ENCODE measurements at regions not wholly inside any gene's neighbourhood (a gene's known extent, or its start where the extent isn't known, plus 50 kb on each side); places are given as distances from the start of the nearest gene placed in this dataset.
"Not testable (repeated sequence)": the region's sequence is repeated elsewhere in the genome, so short reads cannot be mapped to it uniquely, and the experiment has no call there.

DNA sequence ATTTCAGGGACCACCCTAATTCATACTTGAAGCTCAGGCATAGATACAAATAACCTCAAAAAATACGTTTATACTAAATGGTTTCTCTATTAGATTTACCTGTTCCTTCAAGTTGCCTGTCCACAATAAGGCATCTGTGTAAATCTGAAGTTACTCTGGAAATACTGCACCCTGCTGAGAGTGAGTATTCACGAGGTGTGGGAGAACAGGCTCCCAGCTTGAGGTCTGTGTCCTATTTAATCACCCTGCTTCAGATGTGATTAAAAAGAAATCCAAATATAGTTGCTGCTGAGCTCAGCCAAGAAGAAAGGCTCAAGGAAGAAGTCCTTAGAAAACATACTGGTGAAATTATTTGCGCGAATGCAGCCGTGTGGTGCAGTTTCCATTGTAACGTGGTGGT lies 136.8 kb downstream of the KLF6 start:
- H3K36me3 ChIP-seq (ENCODE audit: control insufficient read depth, insufficient read depth, low read length) = no peaks in the 10 kb centered on the region
- H3K9me3 ChIP-seq (ENCODE audit: control insufficient read depth, low read length) = no peaks in the 10 kb centered on the region
- H3K4me3 ChIP-seq (ENCODE audit: extremely low read depth, insufficient read depth, low read length, poor library complexity, severe bottlenecking) = no peak overlapping the region
- H3K4me1 ChIP-seq (ENCODE audit: control insufficient read depth, insufficient read depth, low read length, poor library complexity, severe bottlenecking) = no peaks in the 10 kb centered on the region
- H3K27ac ChIP-seq (ENCODE audit: low read depth, low read length, severe bottlenecking) = no peak overlapping the region
- WGBS, 2 experiments (ENCODE audit: insufficient coverage in 2 of 2) = 91 to 96% methylated on average over 4 to 5 of the region's 6 CpGs

DNA sequence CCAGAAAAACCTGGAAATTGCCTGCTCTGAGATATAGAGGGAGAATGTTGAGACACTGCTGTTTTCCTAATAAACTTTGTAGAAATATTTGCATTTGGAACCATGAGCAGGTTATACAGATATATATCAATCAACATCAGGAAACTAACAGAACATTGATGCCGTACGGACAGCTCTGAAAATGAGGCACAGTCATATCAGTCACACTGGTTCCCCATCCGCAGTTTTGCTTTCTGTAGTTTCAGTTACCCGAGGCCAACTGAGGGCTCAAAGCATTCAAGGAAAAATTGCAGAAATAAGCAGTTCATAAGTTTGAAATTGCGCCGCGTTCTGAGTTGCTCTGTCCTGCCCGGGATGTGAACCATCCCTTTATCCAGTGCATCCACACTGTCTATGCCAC lies 137.9 kb downstream of the KLF6 start:
- 86 to 96% methylated on average over 8 of the region's 8 CpGs for WGBS, 2 experiments (ENCODE audit: insufficient coverage in 2 of 2)
- no peak overlapping the region for H3K4me3 ChIP-seq (ENCODE audit: extremely low read depth, insufficient read depth, low read length, poor library complexity, severe bottlenecking)
- no peak overlapping the region for H3K27ac ChIP-seq (ENCODE audit: low read depth, low read length, severe bottlenecking)
- no peaks in the 10 kb centered on the region for H3K36me3 ChIP-seq (ENCODE audit: control insufficient read depth, insufficient read depth, low read length)
- no peaks in the 10 kb centered on the region for H3K9me3 ChIP-seq (ENCODE audit: control insufficient read depth, low read length)
- no peaks in the 10 kb centered on the region for H3K4me1 ChIP-seq (ENCODE audit: control insufficient read depth, insufficient read depth, low read length, poor library complexity, severe bottlenecking)

GRCh38 chr10:3645406-3645805 lies 139.6 kb downstream of the KLF6 start:
- Histone ChIP-seq H3K9me3 (ENCODE audit: control insufficient read depth, low read length) (peaks cover 3% of the 10 kb centered on the region), H3K4me1 (ENCODE audit: control insufficient read depth, insufficient read depth, low read length, poor library complexity, severe bottlenecking) (no peaks in the 10 kb centered on the region), H3K4me3 (ENCODE audit: extremely low read depth, insufficient read depth, low read length, poor library complexity, severe bottlenecking) (no peak overlapping the region), H3K36me3 (ENCODE audit: control insufficient read depth, insufficient read depth, low read length) (no peaks in the 10 kb centered on the region), H3K27ac (ENCODE audit: low read depth, low read length, severe bottlenecking) (no peak overlapping the region)
- 93% methylated on average over 3 to 5 of the region's 6 CpGs for WGBS, 2 experiments (ENCODE audit: insufficient coverage in 2 of 2)

DNA sequence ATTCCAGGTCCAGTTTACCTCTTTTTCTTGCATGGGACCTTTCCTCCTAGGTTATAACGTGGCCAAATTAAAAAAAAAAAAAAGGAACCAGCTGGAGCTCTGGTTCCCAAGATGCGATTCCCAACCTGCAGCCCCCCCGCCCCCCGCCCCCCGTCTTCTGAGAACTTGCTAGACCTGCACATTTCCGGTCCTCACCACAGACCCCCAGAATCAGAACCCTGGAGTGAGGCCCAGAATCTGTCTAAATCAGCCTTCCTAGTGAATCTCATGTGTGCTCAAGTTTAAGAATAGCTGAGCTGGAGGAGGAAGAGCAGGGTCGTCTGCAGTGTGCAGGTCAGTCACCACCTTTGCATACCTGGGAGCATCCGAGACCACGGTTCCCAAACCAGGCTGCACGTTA lies 144.2 kb downstream of the KLF6 start:
- Histone ChIP-seq H3K36me3 (ENCODE audit: control insufficient read depth, insufficient read depth, low read length) (no peaks in the 10 kb centered on the region), H3K9me3 (ENCODE audit: control insufficient read depth, low read length) (peaks cover 3% of the 10 kb centered on the region)
- 87 to 93% methylated on average over 4 to 6 of the region's 10 CpGs for WGBS, 2 experiments (ENCODE audit: insufficient coverage in 2 of 2)

DNA sequence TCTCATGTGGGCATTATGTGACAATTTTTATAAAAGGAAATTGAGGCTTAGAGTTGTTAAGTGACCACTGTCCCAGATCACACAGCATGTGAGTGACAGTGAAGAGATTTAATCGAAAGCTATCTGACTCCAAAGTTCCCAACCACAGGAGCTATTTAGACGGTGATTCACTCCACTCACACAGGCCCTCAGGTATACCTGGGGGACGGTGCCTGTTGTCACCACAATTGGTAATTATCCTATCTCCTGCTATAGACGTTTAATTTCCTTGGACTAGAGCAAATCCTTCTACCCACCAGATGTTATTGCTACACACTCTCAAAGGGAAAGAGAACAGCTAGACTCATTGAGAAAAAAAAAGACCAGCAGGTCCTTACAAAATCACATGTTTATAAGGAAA lies 145.5 kb downstream of the KLF6 start:
- Histone ChIP-seq H3K27ac (ENCODE audit: low read depth, low read length, severe bottlenecking) (no peak overlapping the region), H3K9me3 (ENCODE audit: control insufficient read depth, low read length) (peaks cover 3% of the 10 kb centered on the region), H3K36me3 (ENCODE audit: control insufficient read depth, insufficient read depth, low read length) (no peaks in the 10 kb centered on the region), H3K4me3 (ENCODE audit: extremely low read depth, insufficient read depth, low read length, poor library complexity, severe bottlenecking) (no peak overlapping the region), H3K4me1 (ENCODE audit: control insufficient read depth, insufficient read depth, low read length, poor library complexity, severe bottlenecking) (no peaks in the 10 kb centered on the region)
- 86 to 93% methylated on average over 2 to 3 of the region's 4 CpGs for WGBS, 2 experiments (ENCODE audit: insufficient coverage in 2 of 2)

More for the DNA sequence above, 144.2 kb downstream of the KLF6 start:
- Histone ChIP-seq H3K4me3 (ENCODE audit: extremely low read depth, insufficient read depth, low read length, poor library complexity, severe bottlenecking) (no peak overlapping the region), H3K27ac (ENCODE audit: low read depth, low read length, severe bottlenecking) (no peak overlapping the region), H3K4me1 (ENCODE audit: control insufficient read depth, insufficient read depth, low read length, poor library complexity, severe bottlenecking) (no peaks in the 10 kb centered on the region)

DNA sequence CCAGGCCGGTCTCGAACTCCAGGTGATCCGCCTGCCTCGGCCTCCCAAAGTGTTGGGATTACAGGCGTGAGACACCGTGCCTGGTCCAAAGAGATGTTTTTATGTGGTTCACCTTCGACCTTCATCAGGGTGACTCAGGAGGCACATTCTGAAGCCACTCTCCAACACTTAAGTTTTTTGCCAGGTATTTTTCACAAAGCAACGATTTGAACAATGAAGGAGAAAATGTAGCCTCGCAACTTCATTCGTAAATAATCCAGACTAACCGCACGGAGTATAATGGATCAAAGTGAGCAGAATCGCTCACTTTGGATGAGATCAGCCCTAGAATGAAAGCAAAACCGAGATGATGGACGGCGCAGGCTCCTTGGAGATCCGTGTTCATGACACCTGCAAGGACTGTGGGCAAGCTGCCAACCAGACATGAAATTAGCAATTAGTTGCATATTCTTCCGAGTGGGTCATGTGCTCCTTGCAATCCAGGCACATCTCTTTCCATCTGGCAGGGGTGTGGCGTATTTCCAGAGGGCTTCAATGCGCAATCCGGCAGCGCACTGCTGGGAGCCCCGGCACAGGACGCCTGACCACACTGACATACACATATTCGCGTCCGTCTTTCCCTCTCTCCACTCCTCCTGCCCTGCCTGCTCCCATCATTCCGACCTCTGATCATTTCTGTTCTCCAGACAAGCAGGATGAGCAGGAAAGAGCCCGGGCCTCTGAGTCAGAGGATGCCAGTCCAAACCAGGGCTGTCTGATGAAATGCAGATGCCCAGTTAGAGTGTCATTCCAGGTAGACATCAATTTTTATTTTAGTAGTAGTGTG lies 148.4 kb downstream of the KLF6 start:
- Histone ChIP-seq H3K9me3 (ENCODE audit: control insufficient read depth, low read length) (peaks cover 1% of the 10 kb centered on the region), H3K27ac (ENCODE audit: low read depth, low read length, severe bottlenecking) (no peak overlapping the region), H3K4me1 (ENCODE audit: control insufficient read depth, insufficient read depth, low read length, poor library complexity, severe bottlenecking) (no peaks in the 10 kb centered on the region), H3K36me3 (ENCODE audit: control insufficient read depth, insufficient read depth, low read length) (no peaks in the 10 kb centered on the region), H3K4me3 (ENCODE audit: extremely low read depth, insufficient read depth, low read length, poor library complexity, severe bottlenecking) (no peak overlapping the region)
- 92 to 96% methylated on average over 24 to 29 of the region's 29 CpGs for WGBS, 2 experiments (ENCODE audit: insufficient coverage in 2 of 2)

GRCh38 chr10:3635697-3636096 lies 149.3 kb downstream of the KLF6 start:
- H3K4me1 ChIP-seq (ENCODE audit: control insufficient read depth, insufficient read depth, low read length, poor library complexity, severe bottlenecking) = no peaks in the 10 kb centered on the region
- H3K27ac ChIP-seq (ENCODE audit: low read depth, low read length, severe bottlenecking) = no peak overlapping the region
- 70% methylated on average over 2 of the region's 6 CpGs; no CpG with 5 or more reads in 1 of the 2 experiments for WGBS, 2 experiments (ENCODE audit: insufficient coverage in 2 of 2)
- no peaks in the 10 kb centered on the region for H3K36me3 ChIP-seq (ENCODE audit: control insufficient read depth, insufficient read depth, low read length)
- no peaks in the 10 kb centered on the region for H3K9me3 ChIP-seq (ENCODE audit: control insufficient read depth, low read length)
- no peak overlapping the region for H3K4me3 ChIP-seq (ENCODE audit: extremely low read depth, insufficient read depth, low read length, poor library complexity, severe bottlenecking)

DNA sequence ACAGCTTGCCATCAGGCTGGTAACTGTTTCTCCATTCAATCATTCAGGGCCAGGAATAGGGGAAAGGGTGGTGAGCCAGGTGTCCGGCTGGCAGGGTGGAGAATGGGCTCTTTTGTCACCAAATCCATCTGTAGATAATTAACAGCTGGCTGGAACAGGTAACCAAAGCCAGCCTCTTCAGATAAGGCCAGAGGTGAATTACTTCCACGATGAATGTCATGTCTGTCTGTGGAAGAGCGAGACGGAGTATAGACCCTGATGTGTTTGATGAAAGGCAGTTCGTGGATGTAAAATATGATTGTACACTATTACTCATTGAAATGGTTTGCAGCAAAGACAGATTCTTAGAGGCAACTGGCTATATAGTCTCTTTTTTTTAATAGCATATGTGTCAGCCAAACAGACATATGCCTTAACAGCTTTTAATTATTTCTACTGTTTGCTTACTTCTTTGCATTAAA lies 149.8 kb downstream of the KLF6 start:
- Histone ChIP-seq H3K27ac (ENCODE audit: low read depth, low read length, severe bottlenecking) (no peak overlapping the region), H3K36me3 (ENCODE audit: control insufficient read depth, insufficient read depth, low read length) (no peaks in the 10 kb centered on the region), H3K9me3 (ENCODE audit: control insufficient read depth, low read length) (no peaks in the 10 kb centered on the region), H3K4me3 (ENCODE audit: extremely low read depth, insufficient read depth, low read length, poor library complexity, severe bottlenecking) (no peak overlapping the region), H3K4me1 (ENCODE audit: control insufficient read depth, insufficient read depth, low read length, poor library complexity, severe bottlenecking) (no peaks in the 10 kb centered on the region)
- WGBS, 2 experiments (ENCODE audit: insufficient coverage in 2 of 2) = 93 to 94% methylated on average over 4 to 5 of the region's 5 CpGs

GRCh38 chr10:3634646-3635045 lies 150.4 kb downstream of the KLF6 start:
- H3K4me1 ChIP-seq (ENCODE audit: control insufficient read depth, insufficient read depth, low read length, poor library complexity, severe bottlenecking); H3K9me3 ChIP-seq (ENCODE audit: control insufficient read depth, low read length); H3K4me3 ChIP-seq (ENCODE audit: extremely low read depth, insufficient read depth, low read length, poor library complexity, severe bottlenecking); H3K36me3 ChIP-seq (ENCODE audit: control insufficient read depth, insufficient read depth, low read length); H3K27ac ChIP-seq (ENCODE audit: low read depth, low read length, severe bottlenecking): not testable (repeated sequence)
- WGBS, 2 experiments (ENCODE audit: insufficient coverage in 2 of 2) = no CpG with 5 or more reads among the region's 1 CpG

DNA sequence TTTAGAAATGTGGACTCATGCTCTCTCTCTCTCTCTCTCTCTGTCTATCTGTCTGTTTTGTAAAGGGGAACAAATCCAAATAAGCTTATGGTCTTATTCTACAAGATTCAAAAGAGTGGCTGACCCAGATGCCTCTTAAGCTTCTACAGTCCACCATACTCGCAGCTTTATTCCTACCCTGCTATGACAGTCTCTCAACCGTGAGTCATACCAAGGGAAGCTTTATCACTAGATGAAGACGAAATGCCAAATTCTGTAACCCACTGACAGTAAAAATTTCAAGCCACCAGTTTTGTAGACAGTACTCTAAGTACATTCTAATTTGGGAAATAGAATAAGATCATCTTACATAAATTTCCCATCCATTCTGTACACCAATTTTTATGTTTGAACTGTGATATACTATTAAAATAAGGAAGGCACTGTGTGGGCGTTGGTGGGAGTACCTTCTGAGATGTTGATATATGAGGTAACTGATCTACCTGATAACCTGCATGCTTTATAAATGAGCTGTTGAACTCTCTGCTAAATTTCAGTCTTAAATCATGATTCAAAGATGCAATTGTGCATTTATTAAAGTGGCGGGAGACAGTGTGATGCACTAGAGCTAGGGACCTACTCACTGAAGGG lies 153.2 kb downstream of the KLF6 start:
- no peak overlapping the region for H3K4me3 ChIP-seq (ENCODE audit: extremely low read depth, insufficient read depth, low read length, poor library complexity, severe bottlenecking)
- no peaks in the 10 kb centered on the region for H3K4me1 ChIP-seq (ENCODE audit: control insufficient read depth, insufficient read depth, low read length, poor library complexity, severe bottlenecking)
- WGBS, 2 experiments (ENCODE audit: insufficient coverage in 2 of 2) = 66 to 86% methylated on average over 4 of the region's 5 CpGs
- no peaks in the 10 kb centered on the region for H3K36me3 ChIP-seq (ENCODE audit: control insufficient read depth, insufficient read depth, low read length)
- H3K27ac ChIP-seq (ENCODE audit: low read depth, low read length, severe bottlenecking) = no peak overlapping the region
- H3K9me3 ChIP-seq (ENCODE audit: control insufficient read depth, low read length) = no peaks in the 10 kb centered on the region

DNA sequence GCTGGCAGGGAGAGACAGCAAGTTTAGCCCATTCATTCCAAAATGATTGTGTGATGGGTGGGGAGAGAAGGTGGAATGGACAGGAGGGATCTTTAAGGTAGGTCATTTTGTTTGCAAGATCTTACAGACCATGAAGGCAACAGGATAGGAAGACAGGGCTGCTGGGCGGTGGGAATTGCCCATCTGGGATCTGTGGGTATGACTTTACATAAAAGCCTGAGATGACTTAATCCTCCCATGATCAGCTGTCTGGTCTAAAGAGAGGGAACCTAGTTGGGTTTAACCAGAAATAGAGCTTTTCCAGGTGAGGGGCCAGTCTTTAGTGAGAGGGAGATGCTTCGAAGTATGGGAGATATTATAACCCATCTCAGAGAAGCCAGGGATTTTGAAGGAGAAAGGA lies 153.7 kb downstream of the KLF6 start:
- H3K27ac ChIP-seq (ENCODE audit: low read depth, low read length, severe bottlenecking) = no peak overlapping the region
- 100% methylated on average over 1 of the region's 2 CpGs for WGBS, 2 experiments (ENCODE audit: insufficient coverage in 2 of 2)

More for the DNA sequence above, 153.7 kb downstream of the KLF6 start:
- peaks cover 4% of the 10 kb centered on the region for H3K4me1 ChIP-seq (ENCODE audit: control insufficient read depth, insufficient read depth, low read length, poor library complexity, severe bottlenecking)
- H3K9me3 ChIP-seq (ENCODE audit: control insufficient read depth, low read length) = no peaks in the 10 kb centered on the region
- H3K4me3 ChIP-seq (ENCODE audit: extremely low read depth, insufficient read depth, low read length, poor library complexity, severe bottlenecking) = no peak overlapping the region
- H3K36me3 ChIP-seq (ENCODE audit: control insufficient read depth, insufficient read depth, low read length) = no peaks in the 10 kb centered on the region
